ENCODE measurements at regions not wholly inside any gene's neighbourhood (a gene's known extent, or its start where the extent isn't known, plus 50 kb on each side); places are given as distances from the start of the nearest gene placed in this dataset.

DNA sequence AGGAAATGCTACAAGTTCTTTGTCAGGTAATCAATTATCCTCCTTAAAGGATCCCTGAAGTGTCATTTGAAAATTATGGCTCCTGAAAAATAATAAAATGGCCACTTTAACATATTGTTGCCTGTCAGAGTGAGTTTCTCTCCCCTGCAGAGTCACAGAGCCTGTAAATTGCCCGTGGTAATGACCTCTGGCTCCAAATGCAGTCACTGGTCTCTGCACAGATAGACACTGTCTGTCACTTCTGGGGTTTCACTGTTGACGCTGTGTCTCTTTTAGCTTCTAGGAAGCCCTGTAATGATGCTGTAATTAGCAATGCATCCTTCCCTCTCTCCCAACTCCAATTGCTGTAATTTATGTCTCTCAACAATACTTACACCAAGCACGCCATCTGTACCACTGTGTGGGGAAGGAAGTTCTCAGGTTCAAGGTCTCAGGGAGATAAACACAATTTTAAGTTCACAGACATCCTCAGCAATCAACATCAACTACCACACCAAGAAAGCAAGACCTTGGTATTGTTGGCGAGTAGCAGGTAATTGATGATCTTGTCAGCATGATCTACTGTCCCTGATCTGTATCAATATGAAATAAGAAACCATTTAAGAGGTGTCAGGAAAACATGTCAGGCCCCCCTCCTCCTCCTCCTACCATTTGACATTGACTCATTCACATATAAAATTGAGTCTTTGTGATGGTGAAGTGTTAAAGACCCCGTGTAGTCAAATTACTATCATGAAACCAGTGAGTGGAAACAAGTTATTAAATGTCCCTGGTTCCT lies 91.2 kb upstream of the SULF2 start:
- H3K27ac Mint-ChIP-seq (ENCODE audit: unreplicated experiment): no peak overlapping the region

DNA sequence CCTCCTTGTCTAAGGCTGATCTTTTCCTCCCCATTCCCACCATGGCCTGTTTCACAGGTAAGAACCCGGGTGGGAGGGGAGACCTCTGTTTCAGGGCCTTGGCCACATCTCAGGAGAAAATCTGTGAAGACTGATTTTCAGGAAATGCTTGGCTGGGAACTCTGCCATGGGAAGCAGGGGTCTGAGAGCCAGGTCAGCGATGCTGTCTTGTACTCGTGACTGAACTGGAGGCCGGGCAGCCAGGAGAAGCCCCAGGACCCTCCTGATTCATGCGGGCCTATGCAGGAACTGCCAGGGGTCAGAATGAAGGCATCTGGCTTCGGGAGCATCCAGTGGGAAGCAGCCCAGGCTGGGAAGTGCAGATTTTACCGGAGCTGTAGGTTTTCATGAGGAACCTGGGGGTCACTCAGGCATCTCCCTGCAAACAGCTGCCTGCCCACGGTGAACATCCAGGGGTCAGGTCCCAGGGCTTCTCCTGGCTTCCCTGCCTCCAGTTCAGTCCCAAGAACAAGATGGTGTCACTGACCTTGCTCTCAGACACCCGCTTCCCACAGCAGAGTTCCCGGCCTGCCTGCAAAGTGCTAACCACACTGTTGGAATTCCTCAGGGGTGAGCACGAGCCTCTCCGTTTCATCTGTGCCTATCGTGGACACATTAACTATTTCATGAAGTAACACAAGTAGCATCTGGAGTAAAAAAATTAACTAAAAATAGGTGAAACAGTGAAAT lies 90.2 kb upstream of the SULF2 start:
- Mint-ChIP-seq H3K4me3 (ENCODE audit: unreplicated experiment) (no peak overlapping the region), H3K36me3 (ENCODE audit: insufficient read depth, unreplicated experiment) (no peaks in the 10 kb centered on the region), H3K27ac (ENCODE audit: unreplicated experiment) (no peak overlapping the region), H3K27me3 (ENCODE audit: insufficient read depth, unreplicated experiment) (peaks cover 2% of the 10 kb centered on the region), H3K9me3 (ENCODE audit: unreplicated experiment) (no peaks in the 10 kb centered on the region), H3K4me1 (ENCODE audit: low read depth, unreplicated experiment) (no peaks in the 10 kb centered on the region)
- no peak for TF ChIP-seq CTCF (IDR thresholded peaks at IDR 0.05; ENCODE audit: insufficient read depth in 1 of 2, low read depth in 1 of 2, low read length in 1 of 2, severe bottlenecking in 1 of 2, unreplicated experiment in 1 of 2)
- Histone ChIP-seq H3K27me3 (replicated peaks; ENCODE audit: control insufficient read depth, insufficient read depth, low read length) (no peaks in the 10 kb centered on the region), H3K36me3 (ENCODE audit: control insufficient read depth, insufficient read depth, low read length) (no peaks in the 10 kb centered on the region), H3K4me3 (ENCODE audit: low read depth, low read length) (no peak overlapping the region), H3K9me3 (no peaks in the 10 kb centered on the region), H3K4me1 (no peaks in the 10 kb centered on the region)
- DNase-seq: no peak
- CTCF ChIA-PET: no interaction called here
- POLR2A ChIA-PET: no interaction called here
- intact Hi-C loops (cut with micrococcal nuclease; ENCODE audit: unreplicated experiment): no loop called here
- no TSS peak for BruUV-seq (replicated peaks)

More for the DNA sequence above, 91.2 kb upstream of the SULF2 start:
- POLR2A ChIA-PET: no interaction called here
- intact Hi-C loops (cut with micrococcal nuclease; ENCODE audit: unreplicated experiment): no loop called here
- H3K27me3 ChIP-seq (replicated peaks; ENCODE audit: control insufficient read depth, insufficient read depth, low read length): no peaks in the 10 kb centered on the region
- H3K4me1 Mint-ChIP-seq (ENCODE audit: low read depth, unreplicated experiment): peaks cover 2% of the 10 kb centered on the region
- no peak for TF ChIP-seq CTCF (IDR thresholded peaks at IDR 0.05; ENCODE audit: insufficient read depth in 1 of 2, low read depth in 1 of 2, low read length in 1 of 2, severe bottlenecking in 1 of 2, unreplicated experiment in 1 of 2)
- peaks cover 2% of the 10 kb centered on the region for H3K27me3 Mint-ChIP-seq (ENCODE audit: insufficient read depth, unreplicated experiment)
- H3K36me3 Mint-ChIP-seq (ENCODE audit: insufficient read depth, unreplicated experiment): no peaks in the 10 kb centered on the region
- BruUV-seq (replicated peaks): no TSS peak
- no peaks in the 10 kb centered on the region for H3K9me3 Mint-ChIP-seq (ENCODE audit: unreplicated experiment)
- DNase-seq: no peak
- no peaks in the 10 kb centered on the region for H3K9me3 ChIP-seq
- H3K4me3 Mint-ChIP-seq (ENCODE audit: unreplicated experiment): no peak overlapping the region
- H3K4me1 ChIP-seq: peaks cover 4% of the 10 kb centered on the region
- no peaks in the 10 kb centered on the region for H3K36me3 ChIP-seq (ENCODE audit: control insufficient read depth, insufficient read depth, low read length)
- CTCF ChIA-PET: no interaction called here
- H3K4me3 ChIP-seq (ENCODE audit: low read depth, low read length): no peak overlapping the region

GRCh38 chr20:47872341-47872740 lies 87.1 kb upstream of the SULF2 start:
- no peaks in the 10 kb centered on the region for H3K27me3 Mint-ChIP-seq (ENCODE audit: insufficient read depth, unreplicated experiment)
- no peak overlapping the region for H3K27ac Mint-ChIP-seq (ENCODE audit: unreplicated experiment)
- no TSS peak for BruUV-seq (replicated peaks)
- no peaks in the 10 kb centered on the region for H3K27me3 ChIP-seq (replicated peaks; ENCODE audit: control insufficient read depth, insufficient read depth, low read length)
- H3K36me3 Mint-ChIP-seq (ENCODE audit: insufficient read depth, unreplicated experiment): no peaks in the 10 kb centered on the region
- intact Hi-C loops (cut with micrococcal nuclease; ENCODE audit: unreplicated experiment): no loop called here
- no peaks in the 10 kb centered on the region for H3K9me3 Mint-ChIP-seq (ENCODE audit: unreplicated experiment)
- no peak overlapping the region for H3K4me3 ChIP-seq (ENCODE audit: low read depth, low read length)
- H3K4me1 ChIP-seq: no peaks in the 10 kb centered on the region
- TF ChIP-seq CTCF (IDR thresholded peaks at IDR 0.05; ENCODE audit: insufficient read depth in 1 of 2, low read depth in 1 of 2, low read length in 1 of 2, severe bottlenecking in 1 of 2, unreplicated experiment in 1 of 2): no peak
- no peak for DNase-seq
- ChIA-PET CTCF (no interaction called here), POLR2A (no interaction called here)
- no peaks in the 10 kb centered on the region for H3K9me3 ChIP-seq
- no peak overlapping the region for H3K4me3 Mint-ChIP-seq (ENCODE audit: unreplicated experiment)
- no peaks in the 10 kb centered on the region for H3K36me3 ChIP-seq (ENCODE audit: control insufficient read depth, insufficient read depth, low read length)
- H3K4me1 Mint-ChIP-seq (ENCODE audit: low read depth, unreplicated experiment): no peaks in the 10 kb centered on the region

Measured in Caco-2 (cell line).